Posterior cingulate gyrus (tissue), 11 donors: ENCODE measurements at regions not wholly inside any gene's neighbourhood (a gene's known extent, or its start where the extent isn't known, plus 50 kb on each side); places are given as distances from the start of the nearest gene placed in this dataset.

Experiments used
- DNase-seq, 10 donors: peaks; one replicate each; pipeline versions ENCODE4 v3.0.0 to v3.0.0-alpha.2; 2020 to 2021; ENCODE audit warnings: mixed read lengths in 3 of 10
- intact Hi-C: fragments of 100-400 bp; cut with DNase I; formaldehyde crosslinking; loops from one replicate; pipeline ENCODE4 v1.15.1; 2023

DNA sequence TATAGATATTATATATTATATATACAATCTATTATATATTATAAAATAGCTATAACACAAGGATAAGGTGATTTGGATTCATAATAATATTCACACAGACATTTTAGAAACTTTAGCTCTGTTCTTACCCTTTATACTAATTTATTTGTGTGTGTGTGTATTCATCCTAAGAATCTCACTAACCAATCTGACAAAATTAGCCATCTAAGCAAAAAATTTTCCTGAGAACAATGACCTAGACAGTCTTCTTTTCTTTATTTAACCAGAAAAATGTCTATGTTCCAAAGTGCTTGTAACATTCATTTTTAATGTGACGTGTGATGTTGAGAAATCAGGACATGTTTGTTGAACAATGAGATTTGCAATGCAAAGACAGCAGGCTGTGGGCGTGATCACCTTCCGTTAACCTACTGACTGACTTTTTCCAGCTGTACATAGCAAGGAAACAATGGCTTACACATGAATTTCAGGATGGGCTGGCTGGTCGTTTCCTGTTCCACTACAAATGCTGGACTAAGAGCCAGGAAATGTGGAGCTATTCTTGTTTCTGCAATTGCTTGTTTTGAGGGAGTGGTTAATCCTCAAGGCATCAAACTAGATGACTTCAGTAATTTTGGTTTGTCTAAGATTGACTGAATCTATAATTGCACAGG is 634.6 kb upstream of the ARGLU1 start:
- DNase-seq, result no peak
- intact Hi-C loops, result no loop called here

DNA sequence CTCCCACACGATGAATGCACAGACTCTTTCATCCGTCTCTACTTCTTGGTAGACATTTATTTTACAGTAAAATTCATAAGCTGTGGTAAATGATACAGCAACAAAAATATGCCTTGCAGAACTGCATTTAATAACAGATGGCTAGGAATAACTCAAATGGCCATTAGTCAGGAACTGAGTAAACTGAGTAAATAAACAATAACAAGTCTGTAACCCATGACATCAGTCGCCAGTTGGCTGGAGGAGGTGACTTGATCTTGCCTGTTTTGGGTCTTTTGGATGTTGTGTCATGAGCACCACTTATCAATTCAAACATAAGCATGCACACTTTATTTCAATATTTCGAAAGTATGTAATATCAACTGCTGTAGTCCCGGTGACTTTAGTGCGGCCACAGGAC is 632.6 kb upstream of the ARGLU1 start:
- intact Hi-C loops, result no loop called here

DNA sequence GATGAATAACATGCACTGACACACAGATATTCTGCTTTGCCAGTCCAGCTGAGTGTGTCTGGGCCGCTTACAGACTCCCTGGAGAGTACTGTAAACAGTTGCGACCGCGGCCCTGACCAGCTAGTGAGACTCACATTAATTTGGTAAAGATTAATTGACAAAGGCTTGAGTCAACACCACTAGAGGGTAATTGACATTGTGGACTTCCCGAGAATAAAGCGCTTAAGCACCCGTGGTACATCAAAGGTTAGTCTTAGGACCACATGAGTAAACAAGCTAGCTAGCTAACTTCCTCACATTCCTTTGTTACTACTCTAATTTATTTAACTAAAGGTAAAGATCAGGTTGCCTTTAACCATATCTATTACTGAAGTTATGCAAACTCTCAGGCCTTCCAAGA is 624.4 kb upstream of the ARGLU1 start:
- intact Hi-C loops, result no loop called here
- DNase-seq, result no peak

More for the DNA sequence above, 632.6 kb upstream of the ARGLU1 start:
- DNase-seq, result no peak

DNA sequence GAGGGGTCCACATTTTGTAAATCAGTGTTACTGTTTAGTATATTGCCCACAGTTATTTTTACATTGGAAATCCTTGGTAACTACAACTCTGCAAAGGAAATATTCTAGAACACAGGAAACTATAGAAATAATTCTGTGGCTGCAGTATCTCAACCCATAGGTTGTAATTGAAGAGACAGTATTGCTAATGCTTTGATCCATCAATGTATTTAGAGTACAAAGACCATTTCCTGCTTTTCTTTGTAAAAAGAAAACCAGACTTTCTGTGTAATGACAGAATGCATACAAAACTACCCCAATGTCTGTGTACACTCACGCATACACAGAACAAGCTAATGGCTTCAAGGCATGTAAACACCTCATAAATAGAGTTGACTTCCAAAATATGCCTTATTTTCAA is 622.1 kb upstream of the ARGLU1 start:
- DNase-seq, result no peak
- intact Hi-C loops, result no loop called here

DNA sequence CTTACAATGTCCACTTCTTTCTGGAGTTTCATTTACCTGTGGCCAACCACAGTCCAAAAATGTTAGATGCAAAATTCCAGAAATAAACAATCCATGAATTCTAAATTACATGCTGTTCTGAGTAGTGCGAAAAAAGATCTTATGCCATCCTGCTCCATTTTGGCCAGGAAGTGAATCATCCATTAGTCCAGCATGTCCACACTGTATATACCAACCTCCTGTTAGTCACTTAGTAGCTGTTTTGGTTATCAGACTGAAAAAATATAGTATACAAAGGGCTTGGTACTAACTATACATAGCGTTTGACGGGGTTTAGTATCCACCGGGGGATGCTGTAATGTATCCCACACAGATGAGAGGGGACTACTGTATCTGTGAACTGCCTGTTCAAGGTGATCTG is 618.0 kb upstream of the ARGLU1 start:
- intact Hi-C loops, result no loop called here
- no peak for DNase-seq

DNA sequence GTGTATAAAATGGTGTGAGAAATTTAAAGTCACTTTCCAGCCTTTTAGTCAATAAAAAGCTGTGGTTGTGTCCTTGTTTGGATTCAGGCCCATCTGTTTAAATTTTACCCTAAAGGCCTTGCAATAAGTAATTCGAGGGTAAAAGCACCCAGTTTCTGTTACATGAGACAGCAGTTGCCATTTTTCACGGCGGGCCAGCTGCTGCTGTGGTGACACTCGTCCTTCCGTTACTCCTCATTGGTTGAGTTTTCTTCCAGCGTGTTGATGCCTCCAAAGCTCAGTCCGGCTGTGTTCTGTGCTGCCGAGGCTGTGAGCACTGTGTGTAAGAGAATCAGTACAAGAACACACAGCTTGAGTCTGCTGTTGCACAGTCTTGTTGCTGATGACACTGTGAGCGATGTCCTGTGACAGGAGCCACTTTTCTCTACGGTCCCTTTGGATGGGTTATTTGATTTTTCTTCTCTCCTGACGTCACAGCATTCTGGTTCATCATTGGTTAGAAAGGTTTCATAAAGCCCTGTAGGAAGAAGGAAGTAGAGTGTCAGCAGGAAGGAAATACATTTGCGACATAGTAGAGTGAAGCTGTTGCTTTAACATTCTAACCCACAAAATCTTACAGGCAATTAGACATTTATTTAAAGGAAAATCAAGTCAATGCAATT is 602.5 kb upstream of the ARGLU1 start:
- DNase-seq, result no peak
- intact Hi-C loops, result no loop called here

DNA sequence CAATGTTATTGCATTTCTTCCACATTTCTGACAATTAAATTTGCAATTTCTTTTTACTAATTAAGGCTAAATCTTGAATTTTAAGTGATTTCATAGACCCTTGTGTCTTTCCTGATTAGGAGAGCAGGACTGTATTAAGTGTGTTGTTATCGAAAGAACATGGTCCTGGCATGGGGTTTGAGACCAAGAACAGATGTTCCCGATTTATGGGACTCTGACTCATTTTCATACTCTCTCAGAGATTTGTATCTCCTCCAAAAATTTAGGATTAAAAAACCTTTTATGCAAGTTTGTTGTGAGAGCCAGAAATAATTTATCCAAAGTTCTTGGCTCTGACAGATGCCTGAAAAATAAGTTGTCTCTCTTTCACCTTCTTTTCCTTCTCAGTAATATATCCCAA is 589.3 kb upstream of the ARGLU1 start:
- intact Hi-C loops, result no loop called here
- DNase-seq, result no peak

GRCh38 chr13:107144432-107144831 is 576.5 kb upstream of the ARGLU1 start:
- intact Hi-C loops, result no loop called here
- no peak for DNase-seq

GRCh38 chr13:107141767-107142166 is 573.8 kb upstream of the ARGLU1 start:
- no peak for DNase-seq
- intact Hi-C loops, result no loop called here

DNA sequence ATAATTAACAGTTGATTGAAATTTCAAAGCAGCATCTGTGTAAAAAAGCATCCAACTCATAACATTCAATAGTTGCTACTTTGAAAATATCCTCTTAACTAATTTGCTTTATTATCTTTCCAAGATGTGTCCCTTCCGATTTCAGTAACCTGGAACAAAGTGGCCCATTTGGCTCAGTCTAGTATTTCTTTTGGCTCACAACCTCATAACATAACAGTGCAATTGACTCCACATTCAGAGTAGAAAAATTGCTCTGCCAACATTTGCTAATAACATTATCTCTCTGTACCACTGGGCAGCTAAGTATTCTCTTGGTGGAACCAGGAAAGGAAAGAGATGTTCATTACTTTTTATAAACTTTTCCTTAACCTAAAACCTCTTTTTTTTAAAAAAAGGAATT is 571.1 kb upstream of the ARGLU1 start:
- no peak for DNase-seq
- intact Hi-C loops, result no loop called here

GRCh38 chr13:107138486-107138885 is 570.5 kb upstream of the ARGLU1 start:
- no peak for DNase-seq
- intact Hi-C loops, result no loop called here

DNA sequence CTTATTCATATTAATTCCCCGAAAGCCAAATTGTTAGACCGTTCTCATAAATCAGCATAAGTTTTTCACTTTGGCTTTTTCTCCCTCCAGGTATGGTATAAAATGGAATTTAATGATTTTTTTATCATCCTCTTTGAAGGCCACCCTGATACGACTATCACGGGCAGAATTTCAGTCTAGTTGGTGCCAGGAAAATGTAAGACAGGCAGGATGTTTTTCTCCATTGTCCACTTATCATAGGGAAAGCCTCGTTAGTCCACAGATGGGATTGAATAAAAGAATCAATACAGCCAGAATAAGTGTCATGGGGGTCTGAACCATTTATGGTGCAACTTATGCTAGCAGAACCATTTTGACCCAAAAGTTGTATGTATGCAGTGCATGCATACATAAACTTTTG is 566.0 kb upstream of the ARGLU1 start:
- no peak for DNase-seq
- intact Hi-C loops, result no loop called here

- intact Hi-C loops, result no loop called here
- no peak for DNase-seq
Measured at GRCh38 chr13:107130566-107130965, 562.6 kb upstream of the ARGLU1 start.

DNA sequence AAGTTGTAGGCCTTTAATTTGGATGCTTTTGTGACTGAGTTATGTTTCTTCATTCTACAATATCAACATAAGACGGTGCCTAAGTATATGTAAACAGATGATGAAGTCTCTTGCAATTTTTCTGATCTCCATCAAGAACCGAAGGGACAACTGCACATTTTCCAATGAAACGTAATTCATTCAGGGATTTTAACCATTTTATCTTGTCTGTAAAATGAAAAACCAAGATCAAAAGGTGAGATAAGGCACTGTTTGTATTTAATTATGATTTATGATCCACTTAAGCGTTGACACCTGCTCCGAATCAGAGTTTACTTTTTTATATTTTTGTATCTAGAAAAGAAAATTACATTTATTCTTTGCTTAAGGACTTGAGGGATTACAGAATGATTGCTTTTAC is 556.8 kb upstream of the ARGLU1 start:
- no peak for DNase-seq
- intact Hi-C loops, result loop anchor here (5.0 kb wide), 1 partner anchor 582 kb away; no protein-coding TSS in a partner anchor

- no peak for DNase-seq
- intact Hi-C loops, result no loop called here
Measured at GRCh38 chr13:107124129-107124718, 556.3 kb upstream of the ARGLU1 start.

DNA sequence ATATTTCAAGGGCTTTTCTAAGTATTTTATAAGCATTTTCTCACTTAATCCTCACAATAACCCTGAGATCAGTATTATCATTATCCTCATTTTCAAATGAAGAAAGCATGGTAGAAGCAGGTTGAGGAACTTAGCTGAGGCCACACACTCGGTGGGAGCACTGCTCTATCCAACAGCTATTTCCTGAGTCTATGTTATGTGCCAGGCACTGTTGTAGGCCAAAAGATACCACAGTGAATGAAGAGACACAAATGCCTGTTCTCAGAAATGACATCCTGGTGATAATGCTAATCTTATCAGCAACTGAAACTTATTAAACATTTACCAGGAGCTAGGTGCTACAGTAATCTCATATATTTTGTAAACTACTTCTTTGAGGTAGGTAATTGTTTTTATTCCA is 553.9 kb upstream of the ARGLU1 start:
- no peak for DNase-seq
- intact Hi-C loops, result no loop called here

- no peak for DNase-seq
- intact Hi-C loops, result no loop called here
Measured at GRCh38 chr13:107119989-107120881, 552.3 kb upstream of the ARGLU1 start.

DNA sequence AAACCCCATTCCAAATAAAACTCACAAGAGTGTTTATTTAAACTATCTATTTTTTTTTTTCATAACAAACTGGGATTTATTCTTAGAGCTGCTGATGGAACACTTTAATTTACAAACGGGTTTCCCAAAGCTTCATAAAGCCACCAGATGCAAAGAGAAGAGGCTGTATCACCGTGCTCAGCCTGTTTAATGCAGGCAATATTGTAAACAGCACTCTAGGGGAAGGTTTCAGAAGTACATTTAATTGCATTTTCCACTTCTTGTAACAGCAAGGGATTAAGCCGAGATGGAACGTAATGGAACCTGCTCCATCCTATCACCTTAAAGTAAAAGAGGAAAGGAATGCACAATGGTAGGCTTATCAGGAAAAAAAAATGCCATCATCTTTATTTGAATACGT is 550.6 kb upstream of the ARGLU1 start:
- intact Hi-C loops, result no loop called here
- no peak for DNase-seq

- intact Hi-C loops, result no loop called here
Measured at GRCh38 chr13:107117327-107118012, 549.5 kb upstream of the ARGLU1 start.

GRCh38 chr13:107113387-107113786 is 545.5 kb upstream of the ARGLU1 start:
- intact Hi-C loops, result no loop called here
- no peak for DNase-seq

More at GRCh38 chr13:107117327-107118012, 549.5 kb upstream of the ARGLU1 start:
- DNase-seq, result peak in 2 of 10 donors; percentile 52 to 72

DNA sequence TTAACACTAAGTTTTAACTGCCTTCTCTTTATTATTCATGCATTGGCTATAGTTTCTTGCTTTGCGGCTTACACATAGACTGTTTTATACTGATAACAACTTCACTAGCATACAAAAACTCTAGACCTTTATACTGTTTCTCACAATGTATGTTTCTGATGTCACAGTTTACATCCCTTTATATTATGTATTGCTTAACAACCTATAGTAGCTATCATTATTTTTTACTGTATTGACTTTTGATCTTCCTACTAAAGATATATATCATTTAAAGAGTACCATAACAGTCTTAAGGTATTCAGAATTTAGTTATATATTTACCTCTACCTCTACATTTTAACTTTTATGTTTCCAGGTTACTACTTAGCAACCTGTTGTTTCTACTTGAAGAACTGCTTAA is 543.3 kb upstream of the ARGLU1 start:
- intact Hi-C loops, result no loop called here
- no peak for DNase-seq
